ENCODE measurements at regions not wholly inside any gene's neighbourhood (a gene's known extent, or its start where the extent isn't known, plus 50 kb on each side); places are given as distances from the start of the nearest gene placed in this dataset.
"Not testable (repeated sequence)": the region's sequence is repeated elsewhere in the genome, so short reads cannot be mapped to it uniquely, and the experiment has no call there.

DNA sequence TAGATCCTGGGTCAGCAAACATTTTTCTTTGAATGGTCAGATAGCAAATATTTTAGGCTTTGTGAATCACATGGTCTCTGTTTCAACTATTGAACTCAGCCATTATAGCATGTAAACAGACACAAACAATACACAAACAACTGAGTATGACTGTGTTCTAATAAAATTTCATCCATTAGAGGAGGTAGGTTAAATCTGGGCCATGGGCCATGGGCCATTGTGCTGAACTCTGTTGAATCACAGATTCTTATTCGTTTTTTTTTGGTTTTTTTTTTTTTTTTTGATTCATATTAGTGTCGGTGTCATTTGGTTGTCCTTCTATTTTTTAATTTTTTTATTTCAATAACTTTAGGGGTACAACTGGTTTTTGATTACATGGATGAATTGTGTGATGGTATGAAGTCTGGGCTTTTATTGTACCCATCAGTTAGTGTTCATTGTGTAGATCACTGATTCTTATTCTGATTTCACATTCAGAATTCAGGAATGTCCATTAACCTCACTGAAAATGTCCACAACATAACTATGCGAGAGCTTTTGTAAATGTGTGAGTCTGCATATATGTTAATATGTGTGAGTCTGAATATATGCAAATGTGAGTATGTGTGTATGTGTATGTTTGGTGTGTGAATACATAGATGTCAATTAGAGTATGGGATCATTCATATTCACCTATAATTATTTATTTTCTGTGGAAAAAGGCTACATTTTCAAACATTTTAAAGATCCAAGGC is 443.7 kb upstream of the GRM3 start:
- DNase-seq = no peak

DNA sequence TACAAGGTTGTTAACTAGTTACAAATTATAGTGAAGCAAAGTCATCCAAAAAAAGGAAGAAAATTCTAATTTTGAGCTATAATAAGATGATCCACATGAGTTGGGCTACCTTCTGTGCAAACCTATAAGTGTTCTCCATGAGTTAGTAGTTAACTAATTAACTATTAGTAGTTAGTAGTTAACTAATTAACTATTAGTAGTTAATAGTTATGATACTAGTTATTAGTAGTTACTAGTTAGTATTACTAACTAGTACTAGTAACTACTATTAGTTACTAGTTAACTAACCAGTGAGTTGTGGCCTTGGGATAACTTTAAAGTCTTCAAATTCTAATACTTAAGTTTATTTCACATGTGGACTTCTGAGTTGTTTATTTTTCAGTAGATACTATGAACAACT is 453.4 kb upstream of the GRM3 start:
- no peak for DNase-seq

DNA sequence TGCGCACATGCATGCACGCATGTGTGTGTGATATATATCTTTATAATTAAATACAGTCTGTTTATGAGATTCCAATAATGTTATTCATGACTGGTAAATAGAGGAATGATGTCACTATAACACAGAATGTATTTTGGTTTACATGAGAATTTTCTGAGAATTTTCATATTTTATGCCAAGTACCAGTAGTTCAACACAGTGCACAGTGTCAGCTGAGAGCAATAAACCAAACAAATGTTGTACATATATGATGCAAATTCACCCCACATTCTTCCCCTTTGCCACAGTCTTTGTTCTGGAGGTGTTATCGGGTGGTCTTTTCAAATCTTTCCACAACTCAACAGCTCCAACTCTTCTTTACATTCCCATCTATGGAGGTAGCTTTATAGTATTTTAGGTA is 462.2 kb upstream of the GRM3 start:
- no peak for DNase-seq

DNA sequence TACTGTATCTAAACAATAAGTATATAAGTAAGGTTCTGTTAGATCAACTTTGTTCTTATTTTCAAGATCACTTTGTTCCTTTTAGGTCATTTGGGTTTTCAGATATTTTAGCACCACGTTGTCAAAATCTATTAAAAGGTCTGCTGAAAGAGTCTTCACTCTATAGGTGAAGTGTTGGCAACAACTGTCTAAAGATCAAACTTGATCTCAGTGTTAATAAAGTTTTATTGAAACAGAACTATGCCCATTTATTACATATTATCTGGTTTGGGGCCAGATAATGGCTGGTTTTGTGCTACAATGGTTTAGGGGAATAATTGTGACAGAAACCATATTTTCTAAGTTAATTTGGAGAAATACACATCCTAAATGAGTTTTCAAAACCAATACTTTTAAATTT is 478.9 kb upstream of the GRM3 start:
- no peak for DNase-seq

DNA sequence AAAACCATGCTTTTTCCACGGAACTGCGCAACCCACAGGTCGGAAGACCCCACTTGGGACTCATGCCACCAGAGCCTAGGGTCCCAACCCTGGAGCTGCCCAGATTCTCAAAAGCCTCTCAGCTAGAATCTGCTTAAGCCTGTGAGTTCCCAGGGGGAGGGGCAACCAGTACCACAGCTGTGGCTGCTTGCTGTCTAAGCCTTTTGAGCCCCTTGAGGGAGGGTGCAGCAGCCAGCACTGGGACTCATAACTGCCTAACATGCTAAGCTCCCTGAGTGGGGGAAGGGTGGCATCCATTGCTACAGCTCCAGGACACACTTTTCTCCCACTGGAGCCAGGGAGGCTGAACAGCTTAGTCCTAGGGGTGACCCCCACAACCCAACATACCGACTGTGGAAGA is 485.6 kb upstream of the GRM3 start:
- no peak for DNase-seq

DNA sequence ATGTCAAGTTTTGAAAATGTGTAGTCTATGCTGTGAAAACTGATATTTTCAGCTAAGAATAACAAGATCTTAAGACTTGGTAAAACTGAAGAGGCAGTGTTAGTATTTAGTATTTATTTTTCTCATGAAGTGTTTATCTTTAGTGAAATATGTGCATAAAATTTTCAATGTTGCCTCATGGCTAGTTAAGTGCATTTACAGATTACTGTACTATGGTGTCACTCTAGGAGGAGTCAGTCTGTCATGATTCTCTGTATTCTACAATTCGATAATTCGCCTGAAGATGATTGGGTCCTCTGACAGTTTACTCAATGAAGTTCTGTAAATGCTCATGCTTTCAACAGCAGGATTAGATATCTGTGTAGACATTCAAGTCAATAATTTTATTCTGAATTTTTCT is 488.1 kb upstream of the GRM3 start:
- DNase-seq = no peak

DNA sequence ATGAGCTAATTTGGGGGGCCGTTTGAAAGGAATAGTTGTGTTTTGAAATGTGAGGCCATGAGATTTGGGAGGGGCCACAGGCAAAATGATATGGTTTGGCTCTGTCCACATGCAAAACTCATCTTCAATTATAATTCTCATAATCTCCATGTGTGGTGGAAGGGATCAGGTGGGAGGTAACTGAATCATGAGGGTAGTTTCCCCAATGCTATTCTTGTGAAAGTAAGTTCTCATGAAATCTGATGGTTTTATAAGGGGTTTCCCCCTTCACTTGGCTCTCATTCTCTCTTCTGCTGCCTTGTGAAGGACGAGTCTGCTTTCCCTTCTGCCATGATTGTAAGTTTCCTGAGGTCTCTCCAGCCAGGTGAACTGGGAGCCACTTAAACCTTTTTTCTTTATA is 490.8 kb upstream of the GRM3 start:
- no peak for DNase-seq

DNA sequence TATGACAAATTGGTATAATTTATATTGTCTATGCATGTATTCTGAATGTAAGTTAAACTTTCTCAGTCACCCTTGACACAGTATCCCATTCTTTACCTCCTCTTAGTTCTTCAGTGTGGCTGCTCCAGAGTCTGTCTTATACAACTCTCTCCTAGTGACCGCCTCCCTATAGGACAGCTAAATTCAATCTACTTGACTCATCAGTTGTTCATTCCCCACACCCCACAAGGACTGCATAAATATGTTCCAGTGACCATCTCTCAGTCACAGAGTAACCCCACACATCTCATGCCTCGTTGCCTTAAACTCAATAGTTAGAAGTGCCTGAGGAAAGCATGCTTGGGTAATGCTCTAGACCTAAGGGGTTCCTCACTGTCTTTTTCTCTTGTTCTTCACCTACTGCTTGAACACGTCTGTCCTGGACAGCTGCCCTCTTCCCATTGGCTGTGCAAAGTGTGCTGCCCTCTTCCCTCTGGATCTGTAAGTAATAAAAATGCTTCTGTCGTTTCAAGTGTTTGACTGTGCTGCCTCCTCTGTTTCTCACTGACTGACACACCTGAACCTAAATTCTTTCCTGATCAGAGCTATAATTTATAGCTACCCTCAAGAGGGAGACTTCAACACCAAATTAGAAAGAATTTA is 494.6 kb upstream of the GRM3 start:
- DNase-seq = no peak

DNA sequence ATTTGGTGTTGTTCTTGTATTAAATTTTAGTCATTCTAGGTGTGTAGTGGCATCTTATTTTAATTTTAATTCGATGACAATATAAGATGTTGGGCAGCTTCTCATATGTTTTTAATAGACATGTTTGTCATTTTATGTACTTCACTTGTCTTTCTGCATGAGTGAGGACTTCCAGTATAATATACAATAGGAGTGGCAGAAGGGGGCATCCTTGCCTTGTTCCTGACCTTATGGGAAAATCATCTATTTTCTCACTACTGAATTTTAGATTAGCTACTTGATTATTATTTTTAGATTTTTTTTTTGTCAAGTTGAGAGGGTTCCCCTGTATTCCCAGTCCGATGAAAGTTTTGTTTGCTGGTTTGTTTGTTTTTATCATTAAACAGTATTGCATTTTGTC is 495.2 kb upstream of the GRM3 start:
- DNase-seq = no peak

DNA sequence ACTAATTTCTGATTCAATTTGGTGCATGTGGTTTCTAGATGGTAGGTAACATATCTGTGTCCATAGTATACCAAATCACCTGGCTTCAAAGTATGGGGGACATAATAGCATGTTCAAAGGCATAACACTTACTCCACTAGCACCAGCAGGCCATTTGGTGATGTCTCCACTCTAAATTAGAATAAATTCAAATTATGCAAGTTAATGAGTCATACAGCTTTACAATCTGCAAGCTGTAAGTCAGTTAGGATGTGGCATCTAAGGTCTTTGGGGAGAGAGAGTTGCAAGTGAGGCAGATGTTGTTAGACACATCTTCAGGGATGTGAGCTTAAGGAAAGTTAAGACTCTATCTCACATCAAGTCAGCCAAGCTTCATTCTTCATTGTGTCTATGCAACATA is 506.4 kb upstream of the GRM3 start:
- DNase-seq = no peak

DNA sequence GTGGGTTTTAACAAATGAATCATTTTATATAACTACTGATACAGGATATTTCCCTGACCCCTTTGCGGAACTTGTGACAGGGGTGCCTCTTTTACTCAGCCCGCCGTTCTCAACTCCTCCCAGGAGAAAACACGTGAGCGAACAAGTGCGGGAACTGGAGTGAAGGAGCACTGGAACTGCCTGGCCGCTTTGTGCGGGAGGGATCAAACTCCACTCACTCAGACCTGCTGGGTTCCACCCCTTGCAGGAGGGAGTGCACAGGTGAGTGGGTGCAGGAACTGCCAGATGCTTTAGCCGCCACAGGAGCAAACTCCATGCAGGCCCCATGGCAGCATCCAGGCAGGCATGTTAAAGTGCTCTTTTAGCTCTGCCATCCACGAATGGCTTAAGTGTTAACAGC is 513.4 kb upstream of the GRM3 start:
- DNase-seq = no peak

DNA sequence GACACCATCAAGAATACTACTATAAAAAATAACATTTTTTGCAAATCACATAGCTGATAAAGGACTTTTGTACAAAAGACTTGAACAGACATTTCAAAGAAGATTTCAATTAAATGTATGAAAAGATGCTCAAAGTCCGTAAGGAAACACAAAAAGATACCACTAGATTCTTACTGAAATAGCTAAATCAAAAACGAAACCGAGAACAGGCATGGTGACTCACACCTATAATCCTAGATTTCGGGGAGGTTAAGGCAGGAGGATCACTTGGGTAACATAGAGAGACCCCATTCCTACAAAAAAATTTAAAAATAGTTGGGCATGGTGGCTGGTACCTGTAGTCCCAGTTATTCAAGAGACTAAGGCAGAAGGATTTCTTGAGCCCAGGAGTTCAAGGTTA is 520.2 kb upstream of the GRM3 start:
- DNase-seq = no peak

DNA sequence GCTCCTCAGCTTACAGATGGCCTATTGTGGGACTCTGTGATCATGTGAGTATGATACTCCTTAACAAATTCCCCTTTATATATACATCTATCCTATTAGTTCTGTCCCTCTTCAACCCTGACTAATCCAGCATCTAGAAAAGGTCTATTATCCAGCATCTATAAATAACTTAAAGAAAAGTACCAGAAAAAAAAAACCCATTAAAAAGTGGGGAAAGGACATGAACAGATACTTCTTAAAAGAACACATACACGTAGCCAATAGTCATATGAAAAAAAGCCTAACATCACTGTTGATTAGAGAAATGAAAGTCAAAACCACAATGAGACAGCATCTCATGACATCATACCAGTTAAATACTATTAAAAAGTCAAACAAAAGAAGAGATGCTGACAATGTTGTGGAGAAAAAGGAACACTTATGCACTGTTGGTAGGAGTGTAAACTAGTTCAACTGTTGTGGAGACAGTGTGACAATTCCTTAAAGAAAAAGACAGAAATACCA is 549.5 kb upstream of the GRM3 start:
- DNase-seq = no peak

DNA sequence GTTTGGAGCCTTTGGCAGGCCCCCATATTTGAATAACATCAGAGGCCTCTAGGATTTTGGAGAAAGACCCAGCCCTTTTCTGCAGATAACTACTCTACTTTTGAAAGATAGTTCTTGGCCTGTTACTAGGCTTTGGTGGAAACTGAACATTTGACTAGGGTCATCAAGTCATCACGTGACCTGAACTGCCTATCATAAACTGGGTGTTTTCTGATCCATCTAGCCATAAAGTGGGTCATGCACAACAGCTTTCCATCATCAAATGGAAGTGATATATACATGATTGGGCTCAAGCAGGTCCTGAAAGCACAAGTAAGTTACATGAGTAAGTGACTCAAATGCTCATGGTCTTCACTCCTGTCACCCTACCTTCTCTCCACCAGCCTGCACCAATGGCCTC is 552.3 kb upstream of the GRM3 start:
- no peak for DNase-seq

DNA sequence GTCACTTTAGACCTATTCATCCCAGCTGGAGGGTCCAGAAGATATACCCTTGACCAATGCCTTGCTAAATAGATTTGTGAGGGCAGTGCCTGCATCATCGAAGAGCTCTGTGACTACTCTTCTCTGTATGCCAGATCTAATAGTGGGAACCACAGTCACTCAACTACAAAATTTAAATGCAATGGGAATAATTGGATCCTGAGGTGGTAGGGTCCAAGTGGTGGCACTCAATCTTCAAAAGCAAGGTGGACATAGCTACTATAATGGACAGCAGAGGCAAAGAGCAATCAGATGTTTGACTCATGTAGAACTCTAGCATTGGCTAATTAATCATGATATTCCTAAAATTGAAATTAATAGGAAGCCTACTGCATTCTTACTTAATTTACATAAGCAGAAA is 554.3 kb upstream of the GRM3 start:
- DNase-seq = no peak

DNA sequence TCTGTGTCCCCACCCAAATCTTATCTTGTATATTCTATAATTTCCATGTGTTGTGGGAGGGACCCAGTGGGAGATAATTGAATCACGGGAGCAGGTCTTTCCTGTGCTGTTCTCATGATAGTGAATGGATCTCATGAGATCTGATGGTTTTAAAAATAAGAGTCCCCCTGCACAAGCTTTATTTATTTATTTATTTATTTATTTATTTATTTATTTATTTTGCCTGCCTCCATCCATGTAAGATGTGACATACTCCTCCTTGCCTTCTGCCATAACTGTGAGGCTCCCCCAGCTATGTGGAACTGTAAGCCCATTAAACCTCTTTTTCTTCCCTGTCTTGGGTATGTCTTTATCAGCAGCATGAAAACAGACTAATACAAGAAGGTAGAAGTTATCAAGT is 579.1 kb upstream of the GRM3 start:
- DNase-seq = not testable (repeated sequence)

DNA sequence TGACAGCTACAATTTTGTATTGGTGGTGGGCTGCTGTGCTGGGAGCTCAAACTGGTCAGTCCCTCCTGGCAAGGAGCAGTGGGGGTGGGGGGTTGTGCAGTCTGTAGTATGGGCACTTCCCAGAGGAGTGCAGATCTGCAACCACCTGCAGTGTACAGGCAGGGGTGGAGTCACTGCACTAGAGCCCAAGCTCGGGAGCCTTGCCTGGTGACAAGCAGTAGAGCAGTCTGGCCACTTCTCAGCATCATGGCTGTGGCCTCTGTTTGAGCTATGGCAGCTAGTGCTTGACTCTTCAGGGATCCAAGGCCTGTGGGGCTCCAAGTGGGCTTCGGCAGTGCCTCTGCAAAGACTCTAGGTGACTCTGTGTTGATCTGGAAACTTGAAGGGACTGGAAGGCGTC is 585.1 kb upstream of the GRM3 start:
- no peak for DNase-seq

DNA sequence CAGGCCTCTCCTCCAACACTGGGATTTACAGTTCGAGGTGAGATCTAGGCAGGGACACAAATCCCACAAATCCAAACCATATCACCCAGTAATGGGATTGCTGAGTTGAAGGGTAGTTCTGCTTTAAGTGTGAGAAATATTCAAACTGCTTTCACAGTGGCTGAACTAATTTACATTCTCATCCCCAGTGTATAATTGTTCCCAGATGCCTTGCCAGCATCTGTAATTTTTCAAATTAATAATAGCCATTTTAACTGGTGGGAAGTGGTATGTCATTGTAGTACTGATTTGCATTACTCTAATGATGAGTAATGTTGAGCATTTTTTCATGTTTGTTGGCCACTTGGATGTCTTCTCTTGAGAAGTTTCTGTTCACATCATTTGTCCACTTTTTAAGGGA is 592.8 kb upstream of the GRM3 start:
- no peak for DNase-seq

DNA sequence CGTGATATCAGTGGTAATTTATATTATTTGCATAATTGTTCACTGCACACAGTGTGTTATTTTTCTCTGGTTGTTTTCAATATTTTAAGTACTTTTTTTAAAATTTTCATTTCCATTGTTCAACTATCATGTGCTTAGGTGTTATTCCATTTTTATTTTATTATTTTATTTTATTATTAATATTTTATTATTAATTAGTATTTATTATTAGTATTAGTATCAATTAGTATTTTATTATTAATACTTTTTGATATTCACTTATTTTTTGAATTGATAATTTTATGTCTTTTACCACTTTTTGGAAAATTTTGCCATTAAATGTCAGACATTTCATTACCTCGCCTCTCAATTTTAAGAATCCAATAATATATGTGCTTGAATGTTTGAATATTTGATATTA is 593.8 kb upstream of the GRM3 start:
- no peak for DNase-seq

DNA sequence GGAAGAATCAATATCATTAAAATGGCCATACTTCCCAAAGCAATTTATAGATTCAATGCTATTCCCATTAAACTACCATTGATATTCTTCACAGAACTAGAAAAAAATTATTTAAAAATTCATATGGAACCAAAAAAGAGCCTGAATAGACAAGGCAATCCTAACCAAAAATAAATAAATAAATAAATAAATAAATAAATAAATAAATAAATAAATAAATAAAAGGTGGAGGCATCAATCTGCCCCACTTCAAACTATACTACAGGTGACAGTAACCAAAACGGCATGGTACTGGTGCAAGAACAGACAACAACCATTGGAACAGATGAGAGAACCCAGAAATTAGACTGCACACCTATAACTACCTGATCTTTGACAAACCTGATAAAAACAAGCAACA is 598.5 kb upstream of the GRM3 start:
- DNase-seq = not testable (repeated sequence)

DNA sequence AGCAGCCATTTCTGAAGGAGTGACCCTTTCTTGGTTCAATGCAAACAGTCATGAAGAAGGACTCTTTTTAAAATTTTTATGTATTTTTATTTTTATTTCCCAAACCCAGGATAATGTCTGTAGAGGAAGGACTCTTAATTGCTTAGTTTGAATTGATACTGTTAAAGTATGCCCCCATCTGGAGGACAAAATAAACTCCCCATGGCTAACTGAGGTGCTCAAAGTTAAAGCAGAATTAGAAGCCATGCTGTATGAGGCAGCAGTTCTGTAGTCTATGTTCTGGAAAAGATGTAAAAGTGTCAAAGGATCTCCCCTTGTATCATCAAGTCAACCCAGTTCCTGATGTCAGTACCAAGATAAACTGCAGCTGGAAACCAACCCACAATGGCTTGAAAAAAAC is 617.9 kb upstream of the GRM3 start:
- no peak for DNase-seq

DNA sequence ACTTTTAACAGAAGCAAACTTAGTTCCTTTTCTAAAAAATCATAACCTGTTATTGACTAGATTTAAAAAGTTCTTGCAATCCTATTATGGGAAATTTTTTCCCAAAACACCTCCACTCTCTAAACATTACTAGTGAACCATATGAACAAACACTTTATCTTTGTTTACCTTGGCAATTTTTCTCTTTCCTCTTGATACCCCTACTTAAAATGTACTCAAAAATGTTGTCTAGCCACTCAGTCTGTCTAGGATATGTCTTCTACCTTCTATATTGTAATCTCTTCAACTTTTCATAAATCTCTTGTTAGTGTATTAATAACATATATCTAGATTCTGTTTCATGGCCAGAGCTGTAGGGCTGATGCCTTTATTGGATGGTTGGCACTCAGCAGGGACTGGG is 630.0 kb upstream of the GRM3 start:
- no peak for DNase-seq

DNA sequence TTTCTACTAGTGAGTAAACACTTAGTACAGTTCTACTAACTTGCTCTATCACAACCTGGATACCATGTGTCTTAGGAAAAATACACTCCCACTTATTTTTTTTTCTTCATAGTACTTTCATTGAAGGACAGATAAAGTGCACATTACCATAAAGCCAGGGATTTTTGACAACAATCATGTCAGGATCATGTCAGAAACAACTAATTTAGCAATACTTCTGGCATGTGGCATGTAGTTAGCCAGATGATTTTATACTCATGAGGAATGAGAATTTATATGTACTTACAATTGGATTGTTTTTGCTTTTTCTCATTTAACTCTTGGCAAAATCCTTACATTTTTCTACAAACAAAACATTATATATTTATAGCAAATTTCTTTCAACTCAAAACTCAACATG is 630.7 kb upstream of the GRM3 start:
- DNase-seq = no peak

DNA sequence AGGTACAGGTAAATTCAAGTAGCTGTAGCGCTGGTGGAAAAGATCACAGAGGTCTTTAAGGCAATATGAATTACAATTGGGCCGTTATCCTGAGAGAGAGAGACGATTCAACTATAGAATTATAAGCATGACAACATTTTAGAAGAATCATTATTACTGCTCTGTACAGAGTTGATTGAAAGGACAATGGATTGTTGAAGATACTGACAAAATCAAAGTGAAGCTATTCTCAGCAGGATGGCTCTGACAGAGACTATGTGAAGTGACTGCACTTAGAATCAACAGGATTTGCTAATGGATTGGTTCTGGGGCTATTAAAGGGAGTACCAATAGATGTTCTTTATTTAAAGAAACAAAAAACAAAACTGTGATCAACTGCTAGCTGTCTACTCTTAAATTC is 634.8 kb upstream of the GRM3 start:
- no peak for DNase-seq

DNA sequence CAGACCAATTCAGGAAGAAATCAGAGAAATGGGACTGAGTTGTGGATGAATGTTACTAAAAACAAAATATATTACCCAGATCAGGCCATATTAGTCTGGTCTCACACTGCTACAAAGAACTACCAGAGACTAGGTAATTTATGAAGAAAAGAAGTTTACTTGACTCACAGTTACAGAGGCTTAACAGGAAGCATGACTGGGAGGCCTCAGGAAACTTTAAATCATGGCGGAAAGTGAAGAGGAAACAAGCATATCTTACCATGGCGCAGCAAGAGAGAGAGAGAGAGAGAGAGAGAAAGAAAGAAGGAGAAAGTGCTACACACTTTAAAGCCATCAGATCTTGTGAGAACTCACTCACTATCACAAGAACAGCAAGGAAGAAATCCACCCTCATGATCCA is 636.8 kb upstream of the GRM3 start:
- no peak for DNase-seq
